Gastrocnemius medialis (tissue), 4 donors: ENCODE measurements at regions not wholly inside any gene's neighbourhood (a gene's known extent, or its start where the extent isn't known, plus 50 kb on each side); places are given as distances from the start of the nearest gene placed in this dataset.

Source experiments
- POLR2A ChIP-seq, 2 donors: fragments of 450-650 bp; IDR thresholded peaks; one replicate each; pipeline ENCODE4 v1.6.1; 2017; ENCODE audit warnings: antibody characterized with exemption in 2 of 2, mild to moderate bottlenecking in 2 of 2, moderate library complexity in 2 of 2
- TF ChIP-seq, protein P1 (sequence below), 5 experiments: fragments of 450-650 bp in 3 of 5; fragments of 200-600 bp in 2 of 5; sonication (generic) in 2 of 5; IDR thresholded peaks in 4 of 5; conservative IDR thresholded peaks in 1 of 5; 1 replicate in 4 of 5; 2 replicates in 1 of 5; pipeline ENCODE4 v1.5.1; 2016 to 2019; ENCODE audit warnings: antibody characterized with exemption in 5 of 5, mild to moderate bottlenecking in 3 of 5, moderate library complexity in 3 of 5

DNA sequence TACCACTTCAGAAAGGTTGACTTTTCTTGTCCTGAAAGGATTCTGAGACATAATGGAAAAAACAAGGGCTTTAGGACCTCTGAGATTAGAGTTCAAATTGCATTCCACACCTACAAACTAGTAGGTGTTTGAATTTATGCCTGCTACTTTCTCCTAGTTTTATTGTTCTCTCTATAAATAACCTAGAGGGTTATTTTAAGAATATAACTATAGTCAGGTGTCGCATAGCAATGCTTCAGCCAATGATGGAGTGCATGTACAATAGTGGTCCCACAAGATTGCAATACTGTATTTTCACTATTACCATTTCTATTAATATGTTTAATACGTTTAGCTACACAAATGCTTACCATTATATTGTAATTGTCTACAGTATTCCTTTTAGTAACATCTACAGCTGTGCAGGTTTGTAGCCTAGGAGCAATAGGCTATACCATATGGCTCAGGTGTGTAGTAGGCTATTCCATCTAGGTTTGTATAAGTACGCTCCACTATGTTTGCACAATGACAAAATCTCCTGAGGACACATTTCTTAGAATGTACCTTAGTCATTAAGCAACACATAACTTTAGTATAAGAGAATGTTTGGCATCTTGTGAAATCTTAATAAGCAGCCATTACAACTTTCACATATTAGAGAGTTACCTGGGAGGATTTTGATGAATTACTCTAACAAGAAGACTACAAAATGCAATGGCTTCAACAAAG is 1352.5 kb downstream of the ZPLD1 start:
- no peak for TF ChIP-seq POLR2A (IDR thresholded peaks at IDR 0.05)
- TF ChIP-seq, protein P1, sequence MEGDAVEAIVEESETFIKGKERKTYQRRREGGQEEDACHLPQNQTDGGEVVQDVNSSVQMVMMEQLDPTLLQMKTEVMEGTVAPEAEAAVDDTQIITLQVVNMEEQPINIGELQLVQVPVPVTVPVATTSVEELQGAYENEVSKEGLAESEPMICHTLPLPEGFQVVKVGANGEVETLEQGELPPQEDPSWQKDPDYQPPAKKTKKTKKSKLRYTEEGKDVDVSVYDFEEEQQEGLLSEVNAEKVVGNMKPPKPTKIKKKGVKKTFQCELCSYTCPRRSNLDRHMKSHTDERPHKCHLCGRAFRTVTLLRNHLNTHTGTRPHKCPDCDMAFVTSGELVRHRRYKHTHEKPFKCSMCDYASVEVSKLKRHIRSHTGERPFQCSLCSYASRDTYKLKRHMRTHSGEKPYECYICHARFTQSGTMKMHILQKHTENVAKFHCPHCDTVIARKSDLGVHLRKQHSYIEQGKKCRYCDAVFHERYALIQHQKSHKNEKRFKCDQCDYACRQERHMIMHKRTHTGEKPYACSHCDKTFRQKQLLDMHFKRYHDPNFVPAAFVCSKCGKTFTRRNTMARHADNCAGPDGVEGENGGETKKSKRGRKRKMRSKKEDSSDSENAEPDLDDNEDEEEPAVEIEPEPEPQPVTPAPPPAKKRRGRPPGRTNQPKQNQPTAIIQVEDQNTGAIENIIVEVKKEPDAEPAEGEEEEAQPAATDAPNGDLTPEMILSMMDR (IDR thresholded peaks at IDR 0.05 in 4 of 5, conservative IDR thresholded peaks at IDR 0.05 in 1 of 5) = no peak
